MM.1S (cell line): ENCODE measurements at regions not wholly inside any gene's neighbourhood (a gene's known extent, or its start where the extent isn't known, plus 50 kb on each side); places are given as distances from the start of the nearest gene placed in this dataset.

Source experiments
- CTCF ChIP-seq: fragments of 300-600 bp; sonication (generic); IDR thresholded peaks from 2 replicates; pipeline ENCODE4 v1.5.1; 2016; ENCODE audit warnings: antibody characterized with exemption, low read length, mixed read lengths
- EZH2 ChIP-seq: fragments of 300-600 bp; sonication (generic); optimal IDR thresholded peaks from 2 replicates; pipeline ENCODE3; 2017; ENCODE audit warnings: low read depth, mild to moderate bottlenecking, antibody characterized with exemption, low read length, mixed read lengths
- EZH2phosphoT487 ChIP-seq: fragments of 300-600 bp; sonication (generic); IDR thresholded peaks from 2 replicates; pipeline ENCODE4 v1.6.1; 2018; ENCODE audit warnings: antibody characterized with exemption, low read length

GRCh38 chr3:18016366-18016765 is 273.9 kb upstream of the TBC1D5 start:
- TF ChIP-seq CTCF, result no peak
- no peak for TF ChIP-seq EZH2
- no peak for TF ChIP-seq EZH2phosphoT487
